HepG2 (cell line): ENCODE measurements at regions not wholly inside any gene's neighbourhood (a gene's known extent, or its start where the extent isn't known, plus 50 kb on each side); places are given as distances from the start of the nearest gene placed in this dataset.
"Not testable (repeated sequence)": the region's sequence is repeated elsewhere in the genome, so short reads cannot be mapped to it uniquely, and the experiment has no call there.

ENCODE experiments used
- ATAC-seq: fragments of 200-7000 bp; cut with Tn5 transposase; 3 replicates; pipeline ENCODE4 v1.9.1; 2020; ENCODE audit warnings: mild to moderate bottlenecking, moderate library complexity
- BruUV-seq: library from RNA; stranded (reverse); fragments of 400-500 nt; replicated peaks from 2 replicates; lab custom pipeline; 2021; lab: Mats Ljungman, UMichigan
- CTCF ChIA-PET: fragments of 300-600 bp; formaldehyde crosslinking; extraction: SDS; loops from one replicate; lab custom pipeline; 2021; ENCODE audit warnings: low total read pairs, inconsistent platforms, low intra/inter-chr PET ratio; lab: Yijun Ruan, JAX
- POLR2A ChIA-PET: fragments of 350-600 bp; sonication (Branson Sonifier 250); formaldehyde crosslinking; loops from one replicate; lab custom pipeline; 2020; ENCODE audit warnings: antibody characterized with exemption, inconsistent platforms; lab: Yijun Ruan, JAX
- DNase-seq: peaks from one replicate; pipeline ENCODE4 v3.0.0-alpha.2; 2015; ENCODE audit warnings: low spot score
- FAIRE-seq: peaks from 3 replicates; lab custom pipeline; 2011; peaks lifted over from hg19 to GRCh38; lab: Jason Lieb, UNC
- H2AFZ ChIP-seq: one replicate; pipeline ENCODE4 v1.6.1; 2011; ENCODE audit warnings: low read length, inconsistent platforms
- H3K27ac ChIP-seq: fragments of 300-600 bp; 3 replicates; pipeline ENCODE4 v1.8.0; 2011; ENCODE audit warnings: mixed run types, mild to moderate bottlenecking, mixed read lengths, low read length, inconsistent platforms; ENCODE audit not compliant: insufficient read depth; ENCODE audit errors: extremely low read length
- H3K27me3 ChIP-seq, 2 experiments: fragments of 200-600 bp in 1 of 2; 2 replicates in 1 of 2; 3 replicates in 1 of 2; pipeline versions ENCODE4 v1.6.0 to v1.8.0; 2011; ENCODE audit warnings: low read length in 2 of 2, mild to moderate bottlenecking in 2 of 2, moderate library complexity in 2 of 2, inconsistent platforms in 1 of 2; ENCODE audit not compliant: insufficient read depth in 2 of 2, control insufficient read depth in 1 of 2
- H3K36me3 ChIP-seq, 2 experiments: fragments of 200-600 bp in 1 of 2; replicated peaks in 1 of 2; 2 replicates in 1 of 2; 3 replicates in 1 of 2; pipeline versions ENCODE4 v1.5.1 to v1.8.0; 2011; ENCODE audit warnings: low read length in 2 of 2, inconsistent platforms in 1 of 2; ENCODE audit not compliant: insufficient read depth in 2 of 2, control insufficient read depth in 1 of 2
- H3K4me1 ChIP-seq: 2 replicates; pipeline ENCODE4 v1.5.1; 2012; ENCODE audit warnings: low read length, inconsistent platforms; ENCODE audit not compliant: insufficient read depth
- H3K4me2 ChIP-seq: 2 replicates; pipeline ENCODE4 v1.6.0; 2011; ENCODE audit warnings: low read depth, low read length, inconsistent platforms
- H3K4me3 ChIP-seq, 3 experiments: fragments of 200-600 bp in 1 of 3; sonication (generic), shearing (Covaris generic) in 1 of 3; replicated peaks in 1 of 3; 2 replicates each; pipeline ENCODE4 v1.5.1; 2011 to 2016; ENCODE audit warnings: low read length in 3 of 3, inconsistent platforms in 2 of 3, low read depth in 2 of 3, mild to moderate bottlenecking in 2 of 3, control low read depth in 1 of 3, mixed read lengths in 1 of 3; ENCODE audit not compliant: insufficient read depth in 1 of 3
- H3K79me2 ChIP-seq: one replicate; pipeline ENCODE4 v1.6.1; 2011; ENCODE audit warnings: low read length, inconsistent platforms; ENCODE audit not compliant: insufficient read depth
- H3K9ac ChIP-seq: 2 replicates; pipeline ENCODE4 v1.6.0; 2011; ENCODE audit warnings: mild to moderate bottlenecking, low read depth, low read length, inconsistent platforms; ENCODE audit not compliant: insufficient read depth
- H3K9me3 ChIP-seq: 2 replicates; pipeline ENCODE4 v1.5.1; 2012; ENCODE audit warnings: mild to moderate bottlenecking, low read length
- H4K20me1 ChIP-seq: 2 replicates; pipeline ENCODE4 v1.6.0; 2011; ENCODE audit warnings: inconsistent platforms, mild to moderate bottlenecking, low read length, moderate library complexity; ENCODE audit not compliant: insufficient read depth
- BORCS8-MEF2B ChIP-seq: sonication (generic); formaldehyde crosslinking; IDR thresholded peaks from 2 replicates; pipeline ENCODE4 v1.8.0; 2022; ENCODE audit warnings: mild to moderate bottlenecking, missing genetic modification reagents
- GTF2F1 ChIP-seq: fragments of 150-350 bp; IDR thresholded peaks from 2 replicates; pipeline ENCODE4 v1.6.1; 2014; ENCODE audit warnings: low read length
- MNT ChIP-seq: fragments of 450-650 bp; IDR thresholded peaks from 2 replicates; pipeline ENCODE4 v1.6.1; 2016
- ZNF740 ChIP-seq: sonication (generic); formaldehyde crosslinking; IDR thresholded peaks from 2 replicates; pipeline ENCODE4 v1.4.0; 2020; ENCODE audit warnings: missing genetic modification reagents
- WGBS: methylation state at CpG from one replicate; pipeline ENCODE4 v1.1.6; 2017; ENCODE audit warnings: low lambda C conversion rate; 5-methylcytosine and 5-hydroxymethylcytosine counted together
- in situ Hi-C: cut with HindIII; loops from 2 replicates; pipeline ENCODE4 v1.10.0; 2017; ENCODE audit warnings: low pct_unique_long_range_greater_than_20kb; ENCODE audit not compliant: extremely low pct_ligation_motif_present
- intact Hi-C: fragments of 100-400 bp; cut with micrococcal nuclease; formaldehyde crosslinking; loops from one replicate; pipeline ENCODE4 v1.10.0; 2022; ENCODE audit not compliant: unreplicated experiment

- DNase-seq = no peak
- no peak for TF ChIP-seq BORCS8-MEF2B (CRISPR knock-in tag)
- no peak for TF ChIP-seq ZNF740 (CRISPR knock-in tag)
- TF ChIP-seq GTF2F1 = no peak
- intact Hi-C loops (no loop called here), in situ Hi-C loops (no loop called here)
- Histone ChIP-seq H3K9me3 (no peaks in the 10 kb centered on the region), H3K9ac (no peak overlapping the region), H3K4me3 (no peak overlapping the region), H2AFZ (no peak overlapping the region), H3K36me3 (no peaks in the 10 kb centered on the region), H3K27ac (no peak overlapping the region), H4K20me1 (no peaks in the 10 kb centered on the region), H3K4me1 (no peaks in the 10 kb centered on the region), H3K79me2 (no peaks in the 10 kb centered on the region), H3K27me3 (no peaks in the 10 kb centered on the region), H3K4me2 (no peak overlapping the region)
- no peak for FAIRE-seq
- WGBS = 2% methylated on average over 2 of the region's 2 CpGs
- no peak for ATAC-seq
- ChIA-PET POLR2A (no interaction called here), CTCF (no interaction called here)
- no TSS peak for BruUV-seq
Measured at GRCh38 chr15:20367093-20367492, 174.5 kb downstream of the GOLGA6L6 start.

- not testable (repeated sequence) for FAIRE-seq
Measured at GRCh38 chr15:20363591-20363990, 178.0 kb downstream of the GOLGA6L6 start.

More at GRCh38 chr15:20363591-20363990, 178.0 kb downstream of the GOLGA6L6 start:
- H4K20me1 ChIP-seq, CTCF ChIA-PET, H3K79me2 ChIP-seq, H3K4me2 ChIP-seq: not testable (repeated sequence)
- TF ChIP-seq MNT = 0 out of 2 replicates have a peak, but pooled peaks have one; percentile 21
- TF ChIP-seq, all 625 proteins: peak for 1; not testable (repeated sequence) for 624
- H2AFZ ChIP-seq, H3K4me3 ChIP-seq, in situ Hi-C loops, H3K27ac ChIP-seq, H3K4me1 ChIP-seq, ATAC-seq, H3K9me3 ChIP-seq, H3K9ac ChIP-seq, POLR2A ChIA-PET, BruUV-seq, intact Hi-C loops, DNase-seq, H3K36me3 ChIP-seq, H3K27me3 ChIP-seq: not testable (repeated sequence)
- 6% methylated on average over 5 of the region's 5 CpGs for WGBS
